ENCODE measurements at regions not wholly inside any gene's neighbourhood (a gene's known extent, or its start where the extent isn't known, plus 50 kb on each side); places are given as distances from the start of the nearest gene placed in this dataset.
"Not testable (repeated sequence)": the region's sequence is repeated elsewhere in the genome, so short reads cannot be mapped to it uniquely, and the experiment has no call there.

GRCh38 chr1:145191272-145191675 is 50.7 kb downstream of the PPIAL4D start:
- not testable (repeated sequence) for H3K4me1 Mint-ChIP-seq (ENCODE audit: low read depth); DNase-seq (ENCODE audit: low spot score); H3K27ac Mint-ChIP-seq (ENCODE audit: unreplicated experiment); H3K36me3 Mint-ChIP-seq (ENCODE audit: low read depth); H3K27me3 Mint-ChIP-seq (ENCODE audit: low read depth); H3K9me3 Mint-ChIP-seq (ENCODE audit: low read depth); H3K4me3 Mint-ChIP-seq (ENCODE audit: unreplicated experiment)

DNA sequence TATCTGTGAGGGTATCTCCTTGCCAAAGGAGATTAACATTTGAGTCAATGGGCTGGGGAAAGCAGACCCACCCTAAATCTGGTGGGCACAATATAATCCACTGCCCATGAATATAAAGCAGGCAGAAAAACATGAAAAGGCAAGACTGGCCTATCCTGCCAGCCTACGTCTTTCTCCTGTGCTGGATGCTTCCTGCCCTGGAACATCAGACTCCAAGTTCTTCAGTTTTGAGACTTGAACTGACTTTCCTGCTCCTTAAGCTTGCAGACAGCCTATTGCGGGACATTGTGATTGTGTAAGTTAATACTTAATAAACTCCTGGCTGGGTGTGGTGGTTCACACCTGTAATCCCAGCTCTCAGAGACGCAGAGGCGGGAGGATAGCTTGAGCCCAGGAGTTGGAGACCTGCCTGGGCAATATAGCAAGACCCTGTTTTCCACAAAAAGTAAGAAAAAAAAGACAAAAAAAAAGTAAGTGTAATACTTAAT is 52.4 kb downstream of the PPIAL4D start:
- not testable (repeated sequence) for H3K36me3 Mint-ChIP-seq (ENCODE audit: low read depth); H3K27ac Mint-ChIP-seq (ENCODE audit: unreplicated experiment); H3K4me3 Mint-ChIP-seq (ENCODE audit: unreplicated experiment); H3K9me3 Mint-ChIP-seq (ENCODE audit: low read depth); H3K27me3 Mint-ChIP-seq (ENCODE audit: low read depth); DNase-seq (ENCODE audit: low spot score); H3K4me1 Mint-ChIP-seq (ENCODE audit: low read depth)

DNA sequence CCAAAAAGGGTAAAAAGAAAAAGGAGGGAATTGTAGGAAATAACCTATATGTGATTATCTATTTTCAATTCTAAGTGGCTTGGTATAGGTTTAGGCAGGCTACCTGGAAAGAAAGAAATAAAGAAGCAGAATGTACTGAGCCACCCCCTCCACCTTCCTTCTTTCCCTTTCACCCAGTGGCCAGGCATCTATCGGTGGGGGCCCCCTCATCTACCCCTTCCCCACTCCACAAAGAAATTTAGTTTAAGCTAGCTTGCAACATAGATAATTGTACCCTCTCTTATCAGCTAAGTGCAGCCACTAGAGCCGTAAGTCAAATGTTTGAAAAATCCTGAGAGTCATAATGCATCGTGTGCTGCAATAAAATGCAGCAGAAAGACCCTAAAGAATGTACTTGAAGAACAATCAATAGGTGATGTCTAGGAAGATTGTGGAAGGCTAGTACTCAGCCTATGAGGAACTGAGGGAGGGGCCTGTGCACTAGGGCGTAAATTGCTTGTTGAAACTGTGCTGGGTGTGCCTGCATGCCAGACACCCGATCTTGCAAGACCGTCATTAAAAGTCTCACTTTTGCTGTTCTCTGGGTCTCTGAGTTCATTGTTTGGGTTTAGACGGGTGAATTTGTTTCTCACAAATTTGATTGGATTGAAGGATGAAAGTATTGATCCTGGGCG is 53.0 kb downstream of the PPIAL4D start:
- H3K9me3 Mint-ChIP-seq (ENCODE audit: low read depth); H3K27ac Mint-ChIP-seq (ENCODE audit: unreplicated experiment); H3K4me1 Mint-ChIP-seq (ENCODE audit: low read depth); H3K36me3 Mint-ChIP-seq (ENCODE audit: low read depth); H3K27me3 Mint-ChIP-seq (ENCODE audit: low read depth); DNase-seq (ENCODE audit: low spot score); H3K4me3 Mint-ChIP-seq (ENCODE audit: unreplicated experiment): not testable (repeated sequence)

GRCh38 chr1:145182606-145183413 is 59.2 kb downstream of the PPIAL4D start:
- not testable (repeated sequence) for H3K27ac Mint-ChIP-seq (ENCODE audit: unreplicated experiment)

GRCh38 chr1:145176285-145176925 is 65.6 kb downstream of the PPIAL4D start:
- H3K27ac Mint-ChIP-seq (ENCODE audit: unreplicated experiment); H3K27me3 Mint-ChIP-seq (ENCODE audit: low read depth); H3K4me3 Mint-ChIP-seq (ENCODE audit: unreplicated experiment); H3K9me3 Mint-ChIP-seq (ENCODE audit: low read depth); DNase-seq (ENCODE audit: low spot score); H3K4me1 Mint-ChIP-seq (ENCODE audit: low read depth); H3K36me3 Mint-ChIP-seq (ENCODE audit: low read depth): not testable (repeated sequence)

More at GRCh38 chr1:145182606-145183413, 59.2 kb downstream of the PPIAL4D start:
- not testable (repeated sequence) for H3K36me3 Mint-ChIP-seq (ENCODE audit: low read depth); H3K9me3 Mint-ChIP-seq (ENCODE audit: low read depth); H3K27me3 Mint-ChIP-seq (ENCODE audit: low read depth); H3K4me3 Mint-ChIP-seq (ENCODE audit: unreplicated experiment); DNase-seq (ENCODE audit: low spot score); H3K4me1 Mint-ChIP-seq (ENCODE audit: low read depth)
- TF ChIP-seq CTCF (IDR thresholded peaks at IDR 0.05), result peak; percentile 38

DNA sequence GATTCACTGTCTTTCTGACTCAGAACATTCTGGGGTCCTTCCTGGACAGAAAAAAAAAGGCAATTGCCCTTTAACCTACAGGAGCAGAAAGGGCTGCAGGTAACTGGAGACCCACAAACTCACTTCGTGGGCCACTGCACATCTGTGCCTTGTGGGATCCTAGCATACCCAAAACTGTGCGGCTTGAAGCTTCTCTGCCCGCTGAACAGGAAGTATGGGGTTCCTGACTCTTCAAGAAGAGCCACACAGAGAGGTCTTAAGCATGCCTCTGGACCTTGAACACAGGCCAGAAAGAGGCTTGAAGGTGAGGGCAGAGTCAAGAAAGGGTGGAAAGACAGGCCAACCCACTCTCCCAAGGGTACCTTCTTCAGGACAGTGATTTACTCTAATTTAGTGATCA is 67.6 kb downstream of the PPIAL4D start:
- not testable (repeated sequence) for H3K9me3 Mint-ChIP-seq (ENCODE audit: low read depth); H3K4me3 Mint-ChIP-seq (ENCODE audit: unreplicated experiment); H3K27me3 Mint-ChIP-seq (ENCODE audit: low read depth); H3K27ac Mint-ChIP-seq (ENCODE audit: unreplicated experiment); H3K4me1 Mint-ChIP-seq (ENCODE audit: low read depth); DNase-seq (ENCODE audit: low spot score); H3K36me3 Mint-ChIP-seq (ENCODE audit: low read depth)

GRCh38 chr1:145168220-145168848 is 72.6 kb downstream of the FAM72D start:
- not testable (repeated sequence) for DNase-seq (ENCODE audit: low spot score); H3K4me3 Mint-ChIP-seq (ENCODE audit: unreplicated experiment); H3K27ac Mint-ChIP-seq (ENCODE audit: unreplicated experiment); H3K9me3 Mint-ChIP-seq (ENCODE audit: low read depth); H3K36me3 Mint-ChIP-seq (ENCODE audit: low read depth); H3K4me1 Mint-ChIP-seq (ENCODE audit: low read depth); H3K27me3 Mint-ChIP-seq (ENCODE audit: low read depth)

- not testable (repeated sequence) for H3K4me1 Mint-ChIP-seq (ENCODE audit: low read depth); H3K36me3 Mint-ChIP-seq (ENCODE audit: low read depth); H3K27ac Mint-ChIP-seq (ENCODE audit: unreplicated experiment); H3K27me3 Mint-ChIP-seq (ENCODE audit: low read depth); H3K4me3 Mint-ChIP-seq (ENCODE audit: unreplicated experiment); DNase-seq (ENCODE audit: low spot score); H3K9me3 Mint-ChIP-seq (ENCODE audit: low read depth)
Observed at GRCh38 chr1:145164360-145164759, 68.6 kb downstream of the FAM72D start.
